ENCODE measurements at regions not wholly inside any gene's neighbourhood (a gene's known extent, or its start where the extent isn't known, plus 50 kb on each side); places are given as distances from the start of the nearest gene placed in this dataset.

GRCh38 chr5:157914151-157914788, 55.3 kb upstream of the CLINT1 start:
- TF ChIP-seq POLR2AphosphoS5 (IDR thresholded peaks at IDR 0.05; ENCODE audit: low read depth, low read length) (no peak), POLR2A (IDR thresholded peaks at IDR 0.05; ENCODE audit: low read depth, low read length) (no peak)

Measured in GM12892 (cell line).